WTC11 (cell line): ENCODE measurements at regions not wholly inside any gene's neighbourhood (a gene's known extent, or its start where the extent isn't known, plus 50 kb on each side); places are given as distances from the start of the nearest gene placed in this dataset.

Source experiments
- ATAC-seq: fragments of 200-7000 bp; cut with Tn5 transposase; 2 replicates; pipeline ENCODE4 v1.10.0; 2021; ENCODE audit warnings: mild to moderate bottlenecking, moderate library complexity
- CTCF ChIA-PET: fragments of 300-600 bp; sonication (Branson Sonifier 250); formaldehyde crosslinking; loops from one replicate; lab custom pipeline; 2021; ENCODE audit warnings: antibody characterized with exemption; lab: Charles Lee
- POLR2A ChIA-PET: fragments of 350-600 bp; sonication (Branson Sonifier 250); formaldehyde crosslinking; loops from one replicate; lab custom pipeline; 2021; ENCODE audit warnings: antibody characterized with exemption; lab: Charles Lee
- DNase-seq: peaks from one replicate; pipeline ENCODE4 v3.0.0; 2021; ENCODE audit warnings: low spot score
- H3K27ac Mint-ChIP-seq: 2 replicates; pipeline ENCODE4 v1.8.0; 2021; ENCODE audit warnings: mixed read lengths
- H3K27me3 Mint-ChIP-seq: 2 replicates; pipeline ENCODE4 v1.8.0; 2021; ENCODE audit warnings: low read depth, mild to moderate bottlenecking, moderate library complexity, mixed read lengths
- H3K36me3 Mint-ChIP-seq: 2 replicates; pipeline ENCODE4 v1.8.0; 2021; ENCODE audit warnings: mixed read lengths
- H3K4me1 Mint-ChIP-seq: 2 replicates; pipeline ENCODE4 v1.8.0; 2022; ENCODE audit warnings: mixed read lengths
- H3K4me3 Mint-ChIP-seq: 2 replicates; pipeline ENCODE4 v1.8.0; 2021; ENCODE audit warnings: mild to moderate bottlenecking, moderate library complexity, mixed read lengths
- H3K9me3 Mint-ChIP-seq: 2 replicates; pipeline ENCODE4 v1.8.0; 2021; ENCODE audit warnings: mixed read lengths
- AR ChIP-seq: fragments of 250-450 bp; sonication (Bioruptor Pico); IDR thresholded peaks from 2 replicates; pipeline ENCODE4 v1.9.0; 2021; ENCODE audit warnings: mild to moderate bottlenecking
- CDX4 ChIP-seq: fragments of 250-450 bp; sonication (Bioruptor Pico); IDR thresholded peaks from 2 replicates; pipeline ENCODE4 v1.9.0; 2021; ENCODE audit warnings: moderate library complexity, mild to moderate bottlenecking, inconsistent platforms, borderline replicate concordance
- ELF4 ChIP-seq: sonication (generic); formaldehyde crosslinking; IDR thresholded peaks from 2 replicates; pipeline ENCODE4 v1.8.1; 2022; ENCODE audit warnings: low read depth, mild to moderate bottlenecking, moderate library complexity, missing genetic modification reagents
- ESRRA ChIP-seq: sonication (generic); formaldehyde crosslinking; IDR thresholded peaks from 2 replicates; pipeline ENCODE4 v1.8.1; 2022; ENCODE audit warnings: mild to moderate bottlenecking, missing genetic modification reagents, borderline replicate concordance
- NR1H2 ChIP-seq: sonication (generic); formaldehyde crosslinking; IDR thresholded peaks from 2 replicates; pipeline ENCODE4 v1.9.0; 2021; ENCODE audit warnings: mild to moderate bottlenecking, moderate library complexity, missing genetic modification reagents
- SMAD4 ChIP-seq: sonication (generic); formaldehyde crosslinking; IDR thresholded peaks from 2 replicates; pipeline ENCODE4 v1.8.0; 2022; ENCODE audit warnings: mild to moderate bottlenecking, missing genetic modification reagents
- ZNF121 ChIP-seq: sonication (generic); formaldehyde crosslinking; IDR thresholded peaks from 2 replicates; pipeline ENCODE4 v1.8.0; 2023; ENCODE audit warnings: missing genetic modification reagents
- ZNF219 ChIP-seq: sonication (generic); formaldehyde crosslinking; IDR thresholded peaks from 2 replicates; pipeline ENCODE4 v1.8.0; 2023; ENCODE audit warnings: missing genetic modification reagents, mild to moderate bottlenecking, borderline replicate concordance
- ZNF232 ChIP-seq: sonication (generic); formaldehyde crosslinking; IDR thresholded peaks from 2 replicates; pipeline ENCODE4 v1.8.0; 2022; ENCODE audit warnings: mild to moderate bottlenecking, missing genetic modification reagents
- ZNF263 ChIP-seq: sonication (generic); formaldehyde crosslinking; IDR thresholded peaks from 2 replicates; pipeline ENCODE4 v1.8.1; 2022; ENCODE audit warnings: low read depth, mild to moderate bottlenecking, moderate library complexity, missing genetic modification reagents
- ZNF416 ChIP-seq: fragments of 250-450 bp; sonication (Bioruptor Pico); IDR thresholded peaks from 2 replicates; pipeline ENCODE4 v1.9.0; 2021; ENCODE audit warnings: mild to moderate bottlenecking, inconsistent platforms
- ZSCAN18 ChIP-seq: fragments of 250-450 bp; sonication (Bioruptor Pico); IDR thresholded peaks from 2 replicates; pipeline ENCODE4 v2.1.2; 2022; ENCODE audit warnings: mild to moderate bottlenecking, moderate library complexity
- TF ChIP-seq, protein P1 (sequence below): fragments of 250-450 bp; sonication (Bioruptor Pico); IDR thresholded peaks from 2 replicates; pipeline ENCODE4 v1.8.0; 2021; ENCODE audit warnings: mild to moderate bottlenecking
- TF ChIP-seq, protein P2 (sequence below): sonication (generic); formaldehyde crosslinking; IDR thresholded peaks from 2 replicates; pipeline ENCODE4 v1.8.0; 2022; ENCODE audit warnings: mild to moderate bottlenecking, missing genetic modification reagents
- TF ChIP-seq, protein P3 (sequence below): sonication (generic); formaldehyde crosslinking; conservative IDR thresholded peaks from 2 replicates; pipeline ENCODE4 v1.8.1; 2023; ENCODE audit warnings: mild to moderate bottlenecking, low read depth, missing genetic modification reagents, moderate library complexity
- TF ChIP-seq, protein P4 (sequence below): sonication (generic); formaldehyde crosslinking; IDR thresholded peaks from 2 replicates; pipeline ENCODE4 v1.8.1; 2022; ENCODE audit warnings: missing genetic modification reagents, borderline replicate concordance
- TF ChIP-seq, protein P5 (sequence below): fragments of 200-600 bp; IDR thresholded peaks from 2 replicates; pipeline ENCODE4 v1.8.0; 2022; ENCODE audit warnings: antibody characterized with exemption
- TF ChIP-seq, protein P6 (sequence below): sonication (generic); formaldehyde crosslinking; IDR thresholded peaks from 2 replicates; pipeline ENCODE4 v1.8.0; 2022; ENCODE audit warnings: mild to moderate bottlenecking, missing genetic modification reagents

- DNase-seq (no peak), ATAC-seq (no peak)
- Mint-ChIP-seq H3K27ac (no peak overlapping the region), H3K27me3 (no peaks in the 10 kb centered on the region), H3K9me3 (peaks cover 22% of the 10 kb centered on the region), H3K36me3 (peaks cover 5% of the 10 kb centered on the region; the same call in 1 of the 2 replicates), H3K4me1 (peaks cover 8% of the 10 kb centered on the region; the same call in 1 of the 2 replicates), H3K4me3 (no peak overlapping the region)
- ChIA-PET CTCF (no interaction called here), POLR2A (no interaction called here)
- TF ChIP-seq ZSCAN18 (CRISPR knock-in tag): no peak
- no peak for TF ChIP-seq ZNF416
- no peak for TF ChIP-seq NR1H2
- TF ChIP-seq, protein P1, sequence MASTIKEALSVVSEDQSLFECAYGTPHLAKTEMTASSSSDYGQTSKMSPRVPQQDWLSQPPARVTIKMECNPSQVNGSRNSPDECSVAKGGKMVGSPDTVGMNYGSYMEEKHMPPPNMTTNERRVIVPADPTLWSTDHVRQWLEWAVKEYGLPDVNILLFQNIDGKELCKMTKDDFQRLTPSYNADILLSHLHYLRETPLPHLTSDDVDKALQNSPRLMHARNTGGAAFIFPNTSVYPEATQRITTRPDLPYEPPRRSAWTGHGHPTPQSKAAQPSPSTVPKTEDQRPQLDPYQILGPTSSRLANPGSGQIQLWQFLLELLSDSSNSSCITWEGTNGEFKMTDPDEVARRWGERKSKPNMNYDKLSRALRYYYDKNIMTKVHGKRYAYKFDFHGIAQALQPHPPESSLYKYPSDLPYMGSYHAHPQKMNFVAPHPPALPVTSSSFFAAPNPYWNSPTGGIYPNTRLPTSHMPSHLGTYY (CRISPR knock-in tag): no peak
- no peak for TF ChIP-seq ZNF219
- no peak for TF ChIP-seq ZNF232
- TF ChIP-seq, protein P2, sequence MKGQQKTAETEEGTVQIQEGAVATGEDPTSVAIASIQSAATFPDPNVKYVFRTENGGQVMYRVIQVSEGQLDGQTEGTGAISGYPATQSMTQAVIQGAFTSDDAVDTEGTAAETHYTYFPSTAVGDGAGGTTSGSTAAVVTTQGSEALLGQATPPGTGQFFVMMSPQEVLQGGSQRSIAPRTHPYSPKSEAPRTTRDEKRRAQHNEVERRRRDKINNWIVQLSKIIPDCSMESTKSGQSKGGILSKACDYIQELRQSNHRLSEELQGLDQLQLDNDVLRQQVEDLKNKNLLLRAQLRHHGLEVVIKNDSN: no peak
- no peak for TF ChIP-seq ESRRA (CRISPR knock-in tag)
- TF ChIP-seq, protein P3, sequence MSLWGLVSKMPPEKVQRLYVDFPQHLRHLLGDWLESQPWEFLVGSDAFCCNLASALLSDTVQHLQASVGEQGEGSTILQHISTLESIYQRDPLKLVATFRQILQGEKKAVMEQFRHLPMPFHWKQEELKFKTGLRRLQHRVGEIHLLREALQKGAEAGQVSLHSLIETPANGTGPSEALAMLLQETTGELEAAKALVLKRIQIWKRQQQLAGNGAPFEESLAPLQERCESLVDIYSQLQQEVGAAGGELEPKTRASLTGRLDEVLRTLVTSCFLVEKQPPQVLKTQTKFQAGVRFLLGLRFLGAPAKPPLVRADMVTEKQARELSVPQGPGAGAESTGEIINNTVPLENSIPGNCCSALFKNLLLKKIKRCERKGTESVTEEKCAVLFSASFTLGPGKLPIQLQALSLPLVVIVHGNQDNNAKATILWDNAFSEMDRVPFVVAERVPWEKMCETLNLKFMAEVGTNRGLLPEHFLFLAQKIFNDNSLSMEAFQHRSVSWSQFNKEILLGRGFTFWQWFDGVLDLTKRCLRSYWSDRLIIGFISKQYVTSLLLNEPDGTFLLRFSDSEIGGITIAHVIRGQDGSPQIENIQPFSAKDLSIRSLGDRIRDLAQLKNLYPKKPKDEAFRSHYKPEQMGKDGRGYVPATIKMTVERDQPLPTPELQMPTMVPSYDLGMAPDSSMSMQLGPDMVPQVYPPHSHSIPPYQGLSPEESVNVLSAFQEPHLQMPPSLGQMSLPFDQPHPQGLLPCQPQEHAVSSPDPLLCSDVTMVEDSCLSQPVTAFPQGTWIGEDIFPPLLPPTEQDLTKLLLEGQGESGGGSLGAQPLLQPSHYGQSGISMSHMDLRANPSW (CRISPR knock-in tag): no peak
- TF ChIP-seq AR (CRISPR knock-in tag): no peak
- TF ChIP-seq, protein P4, sequence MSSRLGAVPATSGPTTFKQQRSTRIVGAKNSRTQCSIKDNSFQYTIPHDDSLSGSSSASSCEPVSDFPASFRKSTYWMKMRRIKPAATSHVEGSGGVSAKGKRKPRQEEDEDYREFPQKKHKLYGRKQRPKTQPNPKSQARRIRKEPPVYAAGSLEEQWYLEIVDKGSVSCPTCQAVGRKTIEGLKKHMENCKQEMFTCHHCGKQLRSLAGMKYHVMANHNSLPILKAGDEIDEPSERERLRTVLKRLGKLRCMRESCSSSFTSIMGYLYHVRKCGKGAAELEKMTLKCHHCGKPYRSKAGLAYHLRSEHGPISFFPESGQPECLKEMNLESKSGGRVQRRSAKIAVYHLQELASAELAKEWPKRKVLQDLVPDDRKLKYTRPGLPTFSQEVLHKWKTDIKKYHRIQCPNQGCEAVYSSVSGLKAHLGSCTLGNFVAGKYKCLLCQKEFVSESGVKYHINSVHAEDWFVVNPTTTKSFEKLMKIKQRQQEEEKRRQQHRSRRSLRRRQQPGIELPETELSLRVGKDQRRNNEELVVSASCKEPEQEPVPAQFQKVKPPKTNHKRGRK (CRISPR knock-in tag): no peak
- no peak for TF ChIP-seq CDX4 (CRISPR knock-in tag)
Observed at GRCh38 chr11:21640491-21640890, 552.4 kb upstream of the ANO5 start.

DNA sequence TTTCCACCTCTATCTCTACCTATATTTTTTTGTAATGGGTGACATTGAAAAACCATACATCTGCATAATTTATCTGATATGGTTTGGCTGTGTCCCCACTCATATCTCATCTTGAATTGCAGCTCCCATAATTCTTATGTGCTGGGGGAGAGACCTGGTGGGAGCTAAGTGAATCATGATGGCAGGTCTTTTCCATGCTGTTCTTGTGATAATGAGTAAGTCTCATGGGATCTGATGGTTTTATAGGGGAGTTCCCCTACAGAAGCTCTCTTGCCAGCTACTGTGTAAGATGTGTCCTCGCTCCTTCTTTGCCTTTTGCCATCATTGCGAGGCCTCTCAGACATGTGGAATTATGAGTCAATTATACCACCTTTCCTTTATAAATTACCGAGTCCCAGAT, 551.0 kb upstream of the ANO5 start:
- ChIA-PET CTCF (no interaction called here), POLR2A (no interaction called here)
- Mint-ChIP-seq H3K4me3 (no peak overlapping the region), H3K27me3 (no peaks in the 10 kb centered on the region), H3K27ac (no peak overlapping the region), H3K9me3 (peaks cover 22% of the 10 kb centered on the region), H3K36me3 (peaks cover 5% of the 10 kb centered on the region; the same call in 1 of the 2 replicates), H3K4me1 (peaks cover 8% of the 10 kb centered on the region; the same call in 1 of the 2 replicates)
- no peak for DNase-seq
- TF ChIP-seq SMAD4 (CRISPR knock-in tag): no peak
- no peak for TF ChIP-seq ELF4 (CRISPR knock-in tag)
- TF ChIP-seq, protein P5, sequence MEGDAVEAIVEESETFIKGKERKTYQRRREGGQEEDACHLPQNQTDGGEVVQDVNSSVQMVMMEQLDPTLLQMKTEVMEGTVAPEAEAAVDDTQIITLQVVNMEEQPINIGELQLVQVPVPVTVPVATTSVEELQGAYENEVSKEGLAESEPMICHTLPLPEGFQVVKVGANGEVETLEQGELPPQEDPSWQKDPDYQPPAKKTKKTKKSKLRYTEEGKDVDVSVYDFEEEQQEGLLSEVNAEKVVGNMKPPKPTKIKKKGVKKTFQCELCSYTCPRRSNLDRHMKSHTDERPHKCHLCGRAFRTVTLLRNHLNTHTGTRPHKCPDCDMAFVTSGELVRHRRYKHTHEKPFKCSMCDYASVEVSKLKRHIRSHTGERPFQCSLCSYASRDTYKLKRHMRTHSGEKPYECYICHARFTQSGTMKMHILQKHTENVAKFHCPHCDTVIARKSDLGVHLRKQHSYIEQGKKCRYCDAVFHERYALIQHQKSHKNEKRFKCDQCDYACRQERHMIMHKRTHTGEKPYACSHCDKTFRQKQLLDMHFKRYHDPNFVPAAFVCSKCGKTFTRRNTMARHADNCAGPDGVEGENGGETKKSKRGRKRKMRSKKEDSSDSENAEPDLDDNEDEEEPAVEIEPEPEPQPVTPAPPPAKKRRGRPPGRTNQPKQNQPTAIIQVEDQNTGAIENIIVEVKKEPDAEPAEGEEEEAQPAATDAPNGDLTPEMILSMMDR: no peak
- no peak for TF ChIP-seq ZNF121
- no peak for TF ChIP-seq ZNF263 (CRISPR knock-in tag)
- no peak for TF ChIP-seq ZSCAN18 (CRISPR knock-in tag)
- TF ChIP-seq, protein P6, sequence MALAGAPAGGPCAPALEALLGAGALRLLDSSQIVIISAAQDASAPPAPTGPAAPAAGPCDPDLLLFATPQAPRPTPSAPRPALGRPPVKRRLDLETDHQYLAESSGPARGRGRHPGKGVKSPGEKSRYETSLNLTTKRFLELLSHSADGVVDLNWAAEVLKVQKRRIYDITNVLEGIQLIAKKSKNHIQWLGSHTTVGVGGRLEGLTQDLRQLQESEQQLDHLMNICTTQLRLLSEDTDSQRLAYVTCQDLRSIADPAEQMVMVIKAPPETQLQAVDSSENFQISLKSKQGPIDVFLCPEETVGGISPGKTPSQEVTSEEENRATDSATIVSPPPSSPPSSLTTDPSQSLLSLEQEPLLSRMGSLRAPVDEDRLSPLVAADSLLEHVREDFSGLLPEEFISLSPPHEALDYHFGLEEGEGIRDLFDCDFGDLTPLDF (CRISPR knock-in tag): no peak
- no peak for ATAC-seq
